ENCODE measurements at regions not wholly inside any gene's neighbourhood (a gene's known extent, or its start where the extent isn't known, plus 50 kb on each side); places are given as distances from the start of the nearest gene placed in this dataset.
"Not testable (repeated sequence)": the region's sequence is repeated elsewhere in the genome, so short reads cannot be mapped to it uniquely, and the experiment has no call there.

DNA sequence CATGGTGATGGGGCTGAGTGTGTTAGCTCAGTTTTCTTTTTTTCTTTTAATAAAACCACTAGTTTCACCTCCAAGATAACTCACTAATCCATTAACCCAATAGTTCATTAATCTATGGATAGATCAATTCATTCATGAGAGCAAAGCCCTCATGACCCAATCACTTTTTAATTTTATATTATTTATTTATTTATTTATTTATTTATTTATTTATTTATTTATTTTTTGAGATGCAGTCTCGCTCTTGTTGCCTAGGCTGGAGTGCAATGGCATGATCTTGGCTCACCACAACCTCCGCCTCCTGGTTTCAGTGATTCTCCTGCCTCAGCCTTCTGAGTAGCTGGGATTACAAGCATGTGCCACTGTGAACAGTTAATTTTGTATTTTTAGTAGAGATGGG, 1082.4 kb downstream of the DIPK2A start:
- not testable (repeated sequence) for H3K9me3 Mint-ChIP-seq; DNase-seq (ENCODE audit: low spot score in 2 of 2); H3K36me3 Mint-ChIP-seq; ATAC-seq (ENCODE audit: low read depth); H3K27ac Mint-ChIP-seq; H3K27me3 Mint-ChIP-seq; H3K4me1 Mint-ChIP-seq; H3K4me3 Mint-ChIP-seq

DNA sequence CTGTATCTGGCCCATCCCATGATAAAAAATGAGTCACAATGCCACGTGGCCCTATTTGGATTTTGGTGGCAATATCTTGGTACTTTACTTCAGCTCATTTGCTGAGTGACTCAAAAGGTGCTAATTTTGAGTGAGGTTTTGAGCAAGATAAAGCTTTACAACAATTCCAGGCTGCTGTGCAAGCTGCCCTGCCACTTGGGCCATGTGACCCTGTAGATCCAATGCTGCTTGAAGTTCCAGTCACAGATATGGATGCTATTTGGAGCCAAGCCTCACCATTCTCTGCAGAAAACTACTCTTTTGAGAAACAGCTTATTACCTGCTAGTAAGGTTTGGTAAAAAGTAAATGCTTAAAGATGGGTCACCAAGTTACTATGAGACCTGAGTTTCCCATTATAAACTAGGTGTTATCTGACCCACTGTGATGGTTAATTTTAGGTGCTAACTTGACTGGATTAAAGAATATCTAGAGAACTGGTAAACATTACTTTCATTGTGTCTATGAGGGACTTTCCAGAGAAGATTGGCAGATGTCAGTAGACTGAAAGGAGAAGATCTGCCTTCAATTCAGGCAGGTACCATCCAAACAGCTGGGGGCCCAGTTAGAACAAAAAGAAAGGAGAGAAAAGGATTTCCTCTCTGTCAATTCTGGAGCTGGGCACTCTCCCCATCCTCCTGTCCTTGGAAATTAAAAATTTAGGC, 1083.9 kb downstream of the DIPK2A start:
- peaks cover 3% of the 10 kb centered on the region for H3K9me3 Mint-ChIP-seq
- no peaks in the 10 kb centered on the region for H3K4me1 Mint-ChIP-seq
- DNase-seq (ENCODE audit: low spot score in 2 of 2) (no peak), ATAC-seq (ENCODE audit: low read depth) (no peak)
- H3K36me3 Mint-ChIP-seq: no peaks in the 10 kb centered on the region
- H3K4me3 Mint-ChIP-seq: no peak overlapping the region
- no peaks in the 10 kb centered on the region for H3K27me3 Mint-ChIP-seq
- no peak overlapping the region for H3K27ac Mint-ChIP-seq

DNA sequence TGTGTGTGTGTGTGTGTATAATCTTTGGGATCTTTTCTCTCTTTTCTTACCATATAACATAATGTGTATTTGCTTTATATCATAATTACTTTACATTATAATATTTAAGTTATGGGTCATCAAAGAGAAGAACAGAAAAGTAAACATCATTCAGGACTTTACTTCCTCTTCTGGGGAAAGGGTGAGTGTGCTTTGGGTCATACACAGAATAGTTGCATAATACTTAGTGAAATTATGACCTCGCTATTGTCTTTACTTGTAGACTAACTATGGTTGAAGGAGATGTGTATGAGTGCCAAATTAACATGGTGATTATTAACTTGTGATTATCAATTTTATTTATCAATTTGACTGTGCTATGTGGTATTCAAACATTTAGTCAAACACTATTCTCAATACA, 1086.9 kb downstream of the DIPK2A start:
- no peak overlapping the region for H3K4me3 Mint-ChIP-seq
- DNase-seq (ENCODE audit: low spot score in 2 of 2) (no peak), ATAC-seq (ENCODE audit: low read depth) (no peak)
- H3K4me1 Mint-ChIP-seq: no peaks in the 10 kb centered on the region
- H3K9me3 Mint-ChIP-seq: peaks cover 7% of the 10 kb centered on the region
- no peaks in the 10 kb centered on the region for H3K27me3 Mint-ChIP-seq
- no peaks in the 10 kb centered on the region for H3K36me3 Mint-ChIP-seq
- no peak overlapping the region for H3K27ac Mint-ChIP-seq

DNA sequence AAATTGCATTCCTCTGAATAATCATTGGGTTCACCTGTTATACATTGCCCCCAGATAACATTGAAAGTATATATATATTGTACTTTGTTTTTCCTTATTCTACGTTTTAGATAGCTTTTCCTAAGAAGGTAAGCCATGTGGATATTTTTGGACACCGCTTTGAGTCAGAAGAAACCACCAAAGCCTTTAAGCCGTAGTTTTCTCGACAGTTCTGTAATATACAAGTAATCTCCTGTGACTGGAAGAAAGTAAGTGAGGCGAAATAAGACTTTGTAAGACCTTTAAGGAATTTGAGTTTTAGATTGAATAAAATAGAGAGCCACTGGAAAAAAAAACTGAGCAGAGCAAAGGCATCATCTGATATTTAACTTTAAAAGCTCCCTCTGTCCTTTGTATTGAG, 1092.0 kb downstream of the DIPK2A start:
- Mint-ChIP-seq H3K9me3 (peaks cover 5% of the 10 kb centered on the region), H3K4me3 (no peak overlapping the region), H3K36me3 (no peaks in the 10 kb centered on the region), H3K4me1 (no peaks in the 10 kb centered on the region), H3K27ac (no peak overlapping the region), H3K27me3 (no peaks in the 10 kb centered on the region)
- DNase-seq (ENCODE audit: low spot score in 2 of 2): no peak
- no peak for ATAC-seq (ENCODE audit: low read depth)

DNA sequence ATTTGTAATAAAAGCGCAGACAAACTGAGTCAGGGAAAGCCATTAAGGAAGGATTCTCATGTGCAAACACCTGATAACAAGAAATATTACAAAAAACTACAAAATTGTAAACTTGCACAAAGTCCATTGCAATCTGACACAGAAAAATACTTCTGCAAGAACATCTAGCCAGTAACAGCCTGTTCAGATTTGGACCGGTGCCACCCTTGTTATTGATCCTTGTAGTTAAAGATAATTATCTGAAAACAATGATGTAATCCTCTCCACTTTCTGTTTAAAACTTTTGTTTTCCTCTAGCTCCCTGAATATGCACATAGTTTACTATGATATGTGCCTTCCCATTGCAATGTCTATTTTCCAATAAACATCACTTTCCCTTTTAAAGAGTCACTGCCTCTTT, 1090.2 kb downstream of the PLOD2 start:
- H3K4me3 Mint-ChIP-seq: no peak overlapping the region
- peaks cover 2% of the 10 kb centered on the region for H3K9me3 Mint-ChIP-seq
- no peaks in the 10 kb centered on the region for H3K4me1 Mint-ChIP-seq
- DNase-seq (ENCODE audit: low spot score in 2 of 2) (no peak), ATAC-seq (ENCODE audit: low read depth) (no peak)
- no peak overlapping the region for H3K27ac Mint-ChIP-seq
- H3K36me3 Mint-ChIP-seq: no peaks in the 10 kb centered on the region
- no peaks in the 10 kb centered on the region for H3K27me3 Mint-ChIP-seq

- Mint-ChIP-seq H3K36me3 (no peaks in the 10 kb centered on the region), H3K4me3 (no peak overlapping the region), H3K27me3 (no peaks in the 10 kb centered on the region), H3K9me3 (peaks cover 1% of the 10 kb centered on the region), H3K27ac (no peak overlapping the region), H3K4me1 (no peaks in the 10 kb centered on the region)
- no peak for ATAC-seq (ENCODE audit: low read depth)
- DNase-seq (ENCODE audit: low spot score in 2 of 2): no peak
Observed at GRCh38 chr3:145079436-145079835, 1081.5 kb downstream of the PLOD2 start.

- ATAC-seq (ENCODE audit: low read depth) (no peak), DNase-seq (ENCODE audit: low spot score in 2 of 2) (no peak)
- Mint-ChIP-seq H3K4me1 (no peaks in the 10 kb centered on the region), H3K27ac (no peak overlapping the region), H3K36me3 (no peaks in the 10 kb centered on the region), H3K27me3 (no peaks in the 10 kb centered on the region), H3K4me3 (no peak overlapping the region), H3K9me3 (no peaks in the 10 kb centered on the region)
Observed at GRCh38 chr3:145087038-145087437, 1073.9 kb downstream of the PLOD2 start.

- Mint-ChIP-seq H3K36me3 (no peaks in the 10 kb centered on the region), H3K4me1 (no peaks in the 10 kb centered on the region), H3K27me3 (no peaks in the 10 kb centered on the region), H3K9me3 (no peaks in the 10 kb centered on the region), H3K27ac (no peak overlapping the region), H3K4me3 (no peak overlapping the region)
- no peak for ATAC-seq (ENCODE audit: low read depth)
- DNase-seq (ENCODE audit: low spot score in 2 of 2): no peak
Observed at GRCh38 chr3:145088917-145089316, 1072.1 kb downstream of the PLOD2 start.

DNA sequence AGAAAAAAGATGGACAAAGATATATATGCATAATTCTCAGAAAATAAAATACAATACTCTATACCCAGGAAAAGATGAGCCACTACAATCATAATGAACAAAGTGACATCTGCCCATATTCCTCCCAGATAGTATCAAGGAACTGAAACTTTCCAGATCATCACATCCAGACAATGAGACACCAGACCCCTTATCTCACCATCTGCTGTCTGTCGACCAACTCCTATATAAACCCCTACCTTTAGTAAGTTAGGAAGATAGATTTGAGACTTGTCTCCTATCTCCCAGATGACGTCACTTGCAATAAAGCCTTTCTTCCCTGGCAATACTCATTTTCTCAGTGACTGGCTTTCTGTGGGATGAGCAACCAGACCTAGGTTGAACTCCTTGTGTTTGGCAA, 1071.6 kb downstream of the PLOD2 start:
- no peaks in the 10 kb centered on the region for H3K36me3 Mint-ChIP-seq
- H3K4me3 Mint-ChIP-seq: no peak overlapping the region
- H3K27ac Mint-ChIP-seq: no peak overlapping the region
- H3K27me3 Mint-ChIP-seq: no peaks in the 10 kb centered on the region
- DNase-seq (ENCODE audit: low spot score in 2 of 2): no peak
- H3K9me3 Mint-ChIP-seq: no peaks in the 10 kb centered on the region
- no peak for ATAC-seq (ENCODE audit: low read depth)
- no peaks in the 10 kb centered on the region for H3K4me1 Mint-ChIP-seq

- Mint-ChIP-seq H3K36me3 (no peaks in the 10 kb centered on the region), H3K27me3 (no peaks in the 10 kb centered on the region), H3K27ac (no peak overlapping the region), H3K4me3 (no peak overlapping the region), H3K4me1 (peaks cover 3% of the 10 kb centered on the region), H3K9me3 (no peaks in the 10 kb centered on the region)
- no peak for DNase-seq (ENCODE audit: low spot score in 2 of 2)
- no peak for ATAC-seq (ENCODE audit: low read depth)
Observed at GRCh38 chr3:145094355-145094941, 1066.5 kb downstream of the PLOD2 start.

DNA sequence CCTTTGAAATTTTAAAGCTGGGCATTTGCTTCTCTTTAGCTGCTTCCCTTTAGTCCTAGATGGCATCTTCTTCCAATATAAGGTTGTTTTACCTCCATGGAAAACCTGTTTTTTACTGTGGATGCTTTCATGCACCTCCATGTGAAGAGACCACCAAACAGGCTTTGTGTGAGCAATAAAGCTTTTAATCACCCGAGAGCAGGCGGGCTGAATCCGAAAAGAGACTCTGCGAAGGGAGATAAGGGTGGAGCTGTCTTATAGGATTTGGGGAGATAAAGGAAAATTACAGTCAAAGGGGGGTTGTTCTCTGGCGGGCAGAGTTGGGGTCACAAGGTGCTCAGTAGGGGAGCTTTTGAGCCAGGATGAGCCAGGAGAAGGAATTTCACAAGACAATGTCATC, 1049.8 kb downstream of the PLOD2 start:
- not testable (repeated sequence) for H3K27me3 Mint-ChIP-seq; H3K27ac Mint-ChIP-seq; H3K36me3 Mint-ChIP-seq; H3K4me1 Mint-ChIP-seq; H3K4me3 Mint-ChIP-seq; H3K9me3 Mint-ChIP-seq; DNase-seq (ENCODE audit: low spot score in 2 of 2); ATAC-seq (ENCODE audit: low read depth)

- Mint-ChIP-seq H3K27ac (no peak overlapping the region), H3K4me3 (no peak overlapping the region), H3K4me1 (no peaks in the 10 kb centered on the region), H3K36me3 (no peaks in the 10 kb centered on the region), H3K9me3 (peaks cover 4% of the 10 kb centered on the region), H3K27me3 (no peaks in the 10 kb centered on the region)
- DNase-seq (ENCODE audit: low spot score in 2 of 2) (no peak), ATAC-seq (ENCODE audit: low read depth) (no peak)
Observed at GRCh38 chr3:145116769-145117168, 1044.2 kb downstream of the PLOD2 start.

- Mint-ChIP-seq H3K36me3 (no peaks in the 10 kb centered on the region), H3K4me3 (no peak overlapping the region), H3K9me3 (peaks cover 4% of the 10 kb centered on the region), H3K27ac (no peak overlapping the region), H3K4me1 (no peaks in the 10 kb centered on the region), H3K27me3 (no peaks in the 10 kb centered on the region)
- ATAC-seq (ENCODE audit: low read depth) (no peak), DNase-seq (ENCODE audit: low spot score in 2 of 2) (no peak)
Observed at GRCh38 chr3:145118303-145118702, 1042.7 kb downstream of the PLOD2 start.

GRCh38 chr3:145124900-145125678, 1035.9 kb downstream of the PLOD2 start:
- Mint-ChIP-seq H3K27me3 (no peaks in the 10 kb centered on the region), H3K36me3 (no peaks in the 10 kb centered on the region), H3K27ac (no peak overlapping the region), H3K4me3 (no peak overlapping the region), H3K9me3 (no peaks in the 10 kb centered on the region), H3K4me1 (no peaks in the 10 kb centered on the region)
- ATAC-seq (ENCODE audit: low read depth): no peak
- no peak for DNase-seq (ENCODE audit: low spot score in 2 of 2)
